ENCODE measurements at regions not wholly inside any gene's neighbourhood (a gene's known extent, or its start where the extent isn't known, plus 50 kb on each side); places are given as distances from the start of the nearest gene placed in this dataset.
"Not testable (repeated sequence)": the region's sequence is repeated elsewhere in the genome, so short reads cannot be mapped to it uniquely, and the experiment has no call there.

GRCh38 chr11:44418456-44418830, 108.5 kb upstream of the ALX4 start:
- no peak for DNase-seq

DNA sequence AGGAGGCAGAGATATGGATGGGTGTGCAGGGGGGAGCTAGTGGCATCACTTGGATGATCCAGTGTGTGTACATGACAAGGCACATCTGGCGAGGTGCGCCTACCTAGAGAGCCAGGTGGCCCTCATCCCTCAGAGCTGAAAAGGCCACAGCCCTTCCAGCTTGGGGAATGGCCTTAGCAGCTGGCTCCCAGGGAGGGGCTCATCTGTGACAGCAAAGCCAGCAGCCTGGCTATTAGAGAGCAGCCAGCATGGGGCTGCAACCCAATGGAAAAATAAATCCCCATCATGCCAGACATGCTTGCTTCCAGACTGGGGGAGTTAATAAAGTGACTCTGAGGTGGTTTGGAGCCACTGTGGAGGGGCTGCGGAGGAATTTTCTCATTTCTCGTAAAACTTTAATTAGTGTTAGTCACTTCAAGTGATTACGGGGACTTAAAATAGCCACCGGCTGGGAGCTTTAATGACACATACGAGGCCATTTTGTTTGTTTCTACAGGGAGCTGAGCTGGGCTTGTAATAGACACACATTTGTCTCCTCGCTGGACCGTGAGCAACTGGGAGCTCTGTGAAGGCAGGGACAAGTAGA, 111.2 kb upstream of the ALX4 start:
- DNase-seq = no peak

DNA sequence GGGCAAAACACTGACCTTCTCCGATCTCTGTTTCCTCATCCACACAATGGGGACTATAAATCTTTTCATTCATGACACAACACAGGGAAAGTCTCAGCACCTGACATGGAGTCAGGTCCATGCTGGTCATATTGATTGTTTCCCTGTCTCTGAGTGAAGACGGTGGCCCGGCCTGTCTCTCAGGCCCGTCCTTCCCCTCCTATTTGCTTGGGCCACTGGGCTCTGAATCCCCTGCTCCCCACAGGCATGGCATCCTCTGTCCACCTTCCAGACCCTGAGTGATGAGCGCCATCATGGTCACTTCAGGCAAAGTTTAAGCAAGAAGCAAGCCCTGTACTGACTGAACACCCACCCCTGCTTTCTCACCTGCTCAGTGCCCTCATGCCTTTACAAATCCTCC, 113.3 kb upstream of the ALX4 start:
- DNase-seq = no peak

DNA sequence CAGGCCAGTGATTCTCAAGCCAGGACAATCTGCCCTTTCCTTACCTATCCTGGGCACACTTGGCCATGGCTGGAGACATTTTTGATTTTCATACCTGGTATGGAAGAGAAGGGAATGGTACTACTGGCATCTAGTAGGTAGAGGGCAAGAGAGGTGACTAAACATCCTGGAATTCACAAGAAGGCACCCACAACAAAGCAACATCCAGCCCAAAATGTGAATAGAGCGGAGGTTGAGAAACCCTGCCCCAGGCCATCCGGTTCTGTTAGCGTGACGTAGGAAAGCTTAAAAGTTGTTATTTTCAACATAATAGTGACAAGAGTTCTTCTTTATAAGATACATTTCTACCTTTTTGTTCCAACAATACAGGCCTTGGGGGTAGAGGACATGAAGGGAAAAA, 114.9 kb upstream of the ALX4 start:
- no peak for DNase-seq

DNA sequence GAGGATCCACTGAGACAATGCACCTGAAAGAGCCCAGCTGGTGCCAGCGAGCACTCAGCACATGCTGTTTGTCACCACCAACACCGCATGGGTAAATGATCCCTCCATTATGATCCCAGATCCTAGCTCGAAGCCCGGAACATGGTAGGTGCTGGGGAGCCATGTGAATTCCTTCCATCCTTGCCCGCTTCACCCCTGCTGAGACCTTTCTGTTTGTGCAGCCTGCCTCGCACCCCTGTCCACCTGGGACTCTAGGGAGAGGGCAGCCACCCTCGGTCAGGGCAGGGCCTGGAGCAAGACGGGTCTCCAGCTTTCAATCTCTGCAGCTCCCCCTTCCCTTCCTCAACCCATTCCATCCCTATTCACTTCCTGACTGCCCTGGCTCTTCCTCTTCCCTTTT, 116.2 kb upstream of the ALX4 start:
- DNase-seq = no peak

- DNase-seq = no peak
Observed at GRCh38 chr11:44426958-44427357, 117.0 kb upstream of the ALX4 start.

- DNase-seq = peak; percentile 22 to 49 (median 30)
Observed at GRCh38 chr11:44427432-44427831, 117.5 kb upstream of the ALX4 start.

GRCh38 chr11:44430140-44430539, 120.2 kb upstream of the ALX4 start:
- DNase-seq = peak in 2 of 3 donors; percentile 7 to 27

GRCh38 chr11:44434191-44434590, 124.3 kb upstream of the ALX4 start:
- DNase-seq = no peak

DNA sequence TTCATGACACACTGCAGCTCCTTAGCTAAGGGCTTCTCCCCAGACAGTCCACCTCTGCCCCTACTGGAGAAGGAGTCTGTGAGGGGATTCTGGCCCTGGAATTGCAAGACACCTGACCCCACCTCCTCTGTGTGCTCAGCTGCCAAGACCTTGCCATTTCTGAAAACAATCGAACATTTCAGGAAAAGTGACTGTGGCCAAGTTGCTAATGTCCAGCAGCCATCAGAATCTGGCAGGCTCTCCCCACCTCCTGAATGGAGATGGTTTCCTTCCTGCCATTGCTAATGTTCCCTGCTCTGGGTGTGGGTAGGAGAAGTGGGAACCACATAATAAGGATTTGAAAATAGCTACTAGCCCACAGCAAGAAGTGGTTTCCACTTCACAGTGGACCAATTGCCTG, 127.2 kb upstream of the ALX4 start:
- no peak for DNase-seq

DNA sequence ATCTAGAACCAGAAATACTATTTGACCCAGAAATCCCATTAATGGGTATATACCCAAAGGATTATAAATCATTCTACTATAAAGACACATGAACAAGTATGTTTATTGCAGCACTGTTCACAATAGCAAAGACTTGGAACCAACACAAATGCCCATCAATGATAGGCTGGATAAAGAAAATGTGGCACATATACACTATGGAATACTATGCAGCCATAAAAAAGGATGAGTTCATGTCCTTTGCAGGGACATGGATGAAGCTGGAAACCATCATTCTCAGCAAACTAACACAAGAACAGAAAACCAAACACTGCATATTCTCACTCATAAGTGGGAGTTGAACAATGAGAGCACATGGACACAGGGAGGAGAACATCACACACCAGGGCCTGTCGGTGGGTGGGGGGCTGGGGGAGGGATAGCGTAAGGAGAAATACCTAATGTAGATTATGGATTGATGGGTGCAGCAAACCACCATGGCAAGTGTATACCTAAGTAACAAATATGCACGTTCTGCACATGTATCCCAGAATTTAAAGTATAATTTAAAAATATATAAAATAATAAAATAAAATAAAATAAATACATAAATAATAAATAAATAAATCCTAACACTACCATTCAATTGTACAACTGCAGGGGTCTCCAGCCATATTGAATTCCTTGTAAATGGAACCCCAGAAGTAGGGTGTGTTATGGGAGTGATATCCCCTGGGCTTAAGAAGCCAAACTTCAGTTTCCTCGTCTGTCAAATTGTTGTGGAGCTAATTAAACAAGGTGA, 122.4 kb upstream of the CD82 start:
- not testable (repeated sequence) for DNase-seq

GRCh38 chr11:44443836-44444769, 121.4 kb upstream of the CD82 start:
- DNase-seq = no peak

GRCh38 chr11:44444770-44445321, 120.6 kb upstream of the CD82 start:
- DNase-seq = no peak

GRCh38 chr11:44445500-44446365, 119.7 kb upstream of the CD82 start:
- no peak for DNase-seq

GRCh38 chr11:44446366-44446762, 119.1 kb upstream of the CD82 start:
- no peak for DNase-seq

GRCh38 chr11:44446996-44447771, 118.3 kb upstream of the CD82 start:
- DNase-seq = no peak

DNA sequence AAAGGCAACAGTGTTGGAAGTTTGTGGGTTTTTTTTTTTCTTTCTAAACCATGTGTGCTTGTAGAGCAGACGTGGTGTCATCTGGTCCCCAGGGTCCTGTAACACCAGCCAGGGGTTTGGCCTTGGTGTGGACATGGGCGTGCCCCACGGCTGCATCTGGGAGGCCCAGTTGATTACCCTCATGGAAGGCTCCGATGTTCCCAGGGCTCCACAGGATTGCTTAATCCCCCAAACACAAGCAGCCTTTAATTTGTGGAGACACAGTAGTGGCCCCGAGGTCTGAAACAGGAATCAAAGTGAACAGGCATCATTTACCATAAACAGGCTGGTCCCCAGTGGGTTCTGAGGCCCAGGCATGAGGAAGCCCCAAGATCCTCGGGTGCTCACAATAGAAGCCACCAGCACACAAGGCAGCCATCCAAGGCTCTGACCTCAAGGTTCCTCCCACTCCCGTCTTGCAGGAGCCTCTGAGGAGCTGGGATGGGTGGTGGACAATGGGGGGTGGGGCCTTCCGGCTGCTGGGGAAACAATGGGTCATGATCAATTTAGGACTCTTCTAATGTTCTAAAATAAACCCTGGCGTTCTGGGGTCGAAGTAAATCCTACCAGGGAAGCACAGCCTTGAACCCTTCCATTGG, 115.0 kb upstream of the CD82 start:
- DNase-seq = no peak

- DNase-seq = no peak
Observed at GRCh38 chr11:44451706-44452105, 113.8 kb upstream of the CD82 start.

DNA sequence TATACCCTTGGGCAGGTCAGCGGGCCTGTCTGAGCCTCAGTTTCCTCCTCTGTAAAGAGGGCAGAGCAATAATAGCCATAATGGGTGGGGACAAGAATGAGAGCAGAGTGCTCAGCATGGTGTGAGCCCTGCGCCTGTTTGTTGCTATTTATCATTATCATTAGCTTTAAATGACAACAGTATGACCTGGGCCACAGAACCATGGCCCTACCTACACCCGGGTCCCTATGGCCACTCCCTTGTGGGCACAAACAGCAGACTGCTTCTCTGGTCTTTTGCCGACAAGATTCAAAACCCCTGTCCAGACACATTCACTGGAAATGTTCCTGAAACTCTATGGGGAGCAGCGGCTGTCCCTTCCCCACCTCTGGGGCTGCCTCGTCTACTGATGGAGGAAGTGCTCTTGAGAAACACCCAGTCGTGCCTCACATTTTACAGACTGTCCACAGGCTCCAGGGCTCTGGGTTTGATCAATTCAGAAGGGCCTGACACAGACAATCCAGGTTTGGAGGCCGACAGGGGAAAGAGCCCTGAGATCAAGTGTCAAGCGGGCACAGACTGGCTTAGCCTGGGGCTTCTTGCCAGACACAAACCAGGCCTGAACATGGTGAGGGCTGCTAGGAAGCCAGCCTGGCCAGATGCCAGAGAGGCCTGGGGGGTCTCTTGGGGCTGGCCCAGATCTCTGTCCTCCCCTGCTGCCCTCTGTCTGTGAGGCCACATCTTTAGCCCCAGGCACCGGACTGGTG, 112.5 kb upstream of the CD82 start:
- DNase-seq = no peak

GRCh38 chr11:44453871-44454270, 111.6 kb upstream of the CD82 start:
- DNase-seq = no peak

Data from suppressor macrophage treated with lipopolysaccharide for 1 hour (primary cell).